LNCAP (cell line): ENCODE measurements at regions not wholly inside any gene's neighbourhood (a gene's known extent, or its start where the extent isn't known, plus 50 kb on each side); places are given as distances from the start of the nearest gene placed in this dataset.

ENCODE experiments used
- CTCF ChIP-seq: fragments of 450-650 bp; IDR thresholded peaks from 2 replicates; pipeline ENCODE4 v1.5.1; 2017; ENCODE audit warnings: mild to moderate bottlenecking

GRCh38 chr3:94258851-94259250 lies 196.0 kb downstream of the NSUN3 start:
- no peak for TF ChIP-seq CTCF

GRCh38 chr3:94259291-94259690 lies 196.4 kb downstream of the NSUN3 start:
- TF ChIP-seq CTCF: no peak

- no peak for TF ChIP-seq CTCF
Observed at GRCh38 chr3:94269763-94270162, 206.9 kb downstream of the NSUN3 start.

GRCh38 chr3:94272016-94272415 lies 209.2 kb downstream of the NSUN3 start:
- TF ChIP-seq CTCF: no peak

DNA sequence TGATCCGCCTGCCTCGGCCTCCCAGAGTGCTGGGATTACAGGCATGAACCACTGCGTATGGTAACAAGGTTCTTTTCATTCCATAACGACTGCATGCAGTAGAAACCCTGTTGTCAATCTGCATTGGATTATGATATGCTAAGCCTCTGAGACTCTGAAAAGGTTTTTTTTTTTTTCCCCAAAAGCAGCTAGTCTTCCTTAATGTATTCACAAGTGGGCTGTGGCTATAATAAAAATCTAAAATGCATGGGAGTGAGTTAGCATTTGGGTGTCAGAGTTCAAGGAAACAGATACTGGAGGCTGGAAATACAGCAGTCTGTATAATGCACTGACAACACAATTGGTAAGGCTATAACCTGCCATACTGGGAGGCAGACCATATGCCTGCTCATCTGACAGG lies 218.1 kb downstream of the NSUN3 start:
- no peak for TF ChIP-seq CTCF

GRCh38 chr3:94285872-94286271 lies 223.0 kb downstream of the NSUN3 start:
- peak; percentile 28; the same call in 1 of the 2 replicates for TF ChIP-seq CTCF

DNA sequence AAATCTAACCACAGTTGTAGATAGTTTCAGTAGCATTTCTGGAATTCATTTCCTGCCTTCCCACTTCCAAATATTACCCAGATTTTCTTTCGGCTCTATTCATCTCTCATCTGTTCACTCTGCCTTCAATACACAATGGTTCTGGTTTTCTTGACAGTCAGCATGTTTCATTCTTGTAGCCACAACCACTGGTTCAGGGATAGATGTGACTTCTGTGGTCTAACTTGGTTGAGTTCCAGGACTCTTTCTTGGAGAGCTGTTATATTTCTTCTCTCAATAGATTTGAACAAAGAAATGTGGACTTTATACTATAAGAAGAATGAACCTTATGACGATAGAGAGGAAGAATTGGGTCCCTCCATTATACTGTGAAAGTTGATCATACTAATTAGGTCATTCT lies 228.8 kb downstream of the NSUN3 start:
- TF ChIP-seq CTCF: no peak

GRCh38 chr3:94292151-94292550 lies 229.3 kb downstream of the NSUN3 start:
- TF ChIP-seq CTCF: no peak
